GM18505 (cell line): ENCODE measurements at regions not wholly inside any gene's neighbourhood (a gene's known extent, or its start where the extent isn't known, plus 50 kb on each side); places are given as distances from the start of the nearest gene placed in this dataset.
"Not testable (repeated sequence)": the region's sequence is repeated elsewhere in the genome, so short reads cannot be mapped to it uniquely, and the experiment has no call there.

Source experiments
- ATAC-seq: cut with Tn5 transposase; IDR thresholded peaks from one replicate; pipeline ENCODE4 v1.9.1; 2021; ENCODE audit not compliant: unreplicated experiment
- POLR2A ChIP-seq: IDR thresholded peaks from 4 replicates; pipeline ENCODE4 v1.6.1; 2011; ENCODE audit warnings: borderline replicate concordance; ENCODE audit not compliant: insufficient read depth, insufficient read length; ENCODE audit errors: extremely low read depth

DNA sequence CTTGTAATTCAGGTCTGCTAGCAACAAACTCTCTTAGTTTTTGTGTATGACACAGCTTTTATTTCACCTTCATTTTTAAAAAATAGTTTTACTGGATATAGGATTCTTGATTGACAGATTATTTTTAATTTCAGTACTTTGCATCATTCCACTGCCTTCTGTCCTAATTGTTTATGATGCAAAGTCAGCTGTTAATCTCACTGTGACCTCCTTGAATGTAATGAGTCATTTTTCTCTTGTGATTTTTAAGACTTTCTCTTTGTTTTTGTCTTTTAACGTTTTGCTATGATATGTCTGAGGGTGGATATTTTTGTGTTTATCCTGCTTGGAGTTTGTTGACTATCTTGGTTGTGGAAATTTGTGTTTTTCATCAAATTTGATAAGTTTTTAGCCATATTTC is 126.3 kb upstream of the FBXO33 start:
- no peak for TF ChIP-seq POLR2A
- no peak for ATAC-seq

DNA sequence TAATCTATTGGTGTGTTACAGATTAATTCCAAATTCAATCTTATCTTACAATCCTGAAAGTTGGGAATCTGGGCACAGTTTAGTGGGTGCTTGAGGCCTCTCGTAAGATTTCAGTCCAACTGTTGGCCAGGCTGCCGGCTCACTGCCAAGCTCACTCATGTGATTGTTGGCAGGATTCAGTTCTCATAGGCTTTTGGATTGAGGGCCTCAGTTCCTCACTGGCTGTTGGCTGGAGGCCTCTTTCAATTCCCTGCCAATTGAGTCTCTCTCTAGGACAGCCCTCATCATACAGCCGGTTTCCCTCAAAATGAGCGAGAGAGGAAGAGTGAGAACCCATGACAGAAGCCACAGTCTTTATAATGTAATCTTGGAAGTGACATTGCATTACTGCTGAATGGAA is 123.5 kb upstream of the FBXO33 start:
- TF ChIP-seq POLR2A = no peak
- ATAC-seq = no peak

DNA sequence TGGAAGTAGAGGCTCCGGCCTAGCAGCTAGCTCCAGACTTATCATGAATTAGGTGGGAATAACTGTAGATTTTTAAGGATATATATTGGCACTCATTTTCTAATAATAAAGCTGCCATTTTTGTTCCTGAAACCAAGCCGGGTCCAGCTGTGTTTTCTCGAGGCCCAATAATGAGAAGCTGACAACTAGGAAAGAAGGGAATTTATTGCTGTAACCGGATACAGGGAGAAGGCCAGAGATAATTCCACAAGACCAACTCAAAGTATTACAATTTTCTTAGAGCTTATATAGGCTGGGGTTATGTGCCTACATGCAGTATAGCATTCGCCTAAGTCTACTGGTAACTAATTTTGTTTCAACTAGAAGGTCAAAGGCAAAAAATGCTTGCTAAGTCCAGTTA is 122.3 kb upstream of the FBXO33 start:
- TF ChIP-seq POLR2A = no peak
- no peak for ATAC-seq

DNA sequence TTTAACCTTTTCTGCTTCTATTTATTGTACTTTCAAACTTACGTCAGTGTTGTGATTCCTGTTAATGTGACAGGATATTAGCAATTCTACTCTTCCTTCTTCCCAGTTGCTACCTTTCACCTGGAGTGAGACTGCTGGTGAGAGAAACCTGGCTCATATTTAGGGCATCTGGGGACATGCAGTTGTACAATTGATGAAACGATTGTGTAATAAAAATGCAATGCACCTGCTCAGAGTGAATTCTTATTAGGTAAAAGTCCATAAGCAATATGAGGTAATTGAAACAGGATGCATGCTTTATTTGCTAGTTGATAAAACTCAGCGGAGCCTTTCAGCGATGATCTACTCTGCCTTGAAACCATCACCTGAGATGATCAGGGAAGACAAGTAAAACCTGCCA is 116.1 kb upstream of the FBXO33 start:
- TF ChIP-seq POLR2A = no peak
- ATAC-seq = no peak

DNA sequence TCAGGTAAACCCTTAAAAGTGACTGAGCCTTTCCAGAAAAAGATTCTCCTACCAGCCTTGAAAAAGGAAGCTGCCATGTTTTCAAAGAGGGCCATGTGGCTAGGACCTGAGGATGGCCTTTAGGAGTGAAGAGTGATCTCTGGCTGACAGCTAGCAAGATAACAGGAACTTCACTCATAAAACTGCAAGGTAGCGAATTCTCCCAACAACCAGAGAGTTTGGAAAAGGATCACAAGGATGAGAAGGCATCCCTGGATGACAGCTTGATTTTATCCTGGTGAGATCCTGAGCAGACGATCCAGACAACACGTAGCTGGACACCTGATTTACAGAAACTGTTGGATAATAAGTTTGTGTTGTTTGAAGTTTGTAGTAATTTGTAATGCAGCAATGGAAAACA is 115.6 kb upstream of the FBXO33 start:
- no peak for TF ChIP-seq POLR2A
- ATAC-seq = no peak

DNA sequence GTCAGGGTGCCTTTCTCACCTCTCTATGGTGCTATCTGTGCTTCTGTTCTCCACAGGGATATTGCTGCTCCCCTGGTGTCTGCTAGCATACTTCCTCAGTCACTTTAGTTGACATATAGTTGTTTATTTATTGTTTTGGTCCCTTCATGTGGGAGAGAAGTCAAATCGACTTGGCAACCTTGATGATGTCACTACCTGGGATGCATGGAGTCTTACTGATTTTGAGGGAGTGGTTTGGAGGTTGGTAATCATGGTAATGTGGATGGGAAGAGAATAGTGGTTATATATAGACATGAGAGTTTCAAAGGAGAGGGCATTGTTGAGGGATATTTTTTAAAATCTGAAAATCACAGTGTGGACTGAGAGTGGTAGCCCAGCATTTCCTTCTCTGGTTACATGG is 73.6 kb upstream of the FBXO33 start:
- ATAC-seq = no peak
- no peak for TF ChIP-seq POLR2A

DNA sequence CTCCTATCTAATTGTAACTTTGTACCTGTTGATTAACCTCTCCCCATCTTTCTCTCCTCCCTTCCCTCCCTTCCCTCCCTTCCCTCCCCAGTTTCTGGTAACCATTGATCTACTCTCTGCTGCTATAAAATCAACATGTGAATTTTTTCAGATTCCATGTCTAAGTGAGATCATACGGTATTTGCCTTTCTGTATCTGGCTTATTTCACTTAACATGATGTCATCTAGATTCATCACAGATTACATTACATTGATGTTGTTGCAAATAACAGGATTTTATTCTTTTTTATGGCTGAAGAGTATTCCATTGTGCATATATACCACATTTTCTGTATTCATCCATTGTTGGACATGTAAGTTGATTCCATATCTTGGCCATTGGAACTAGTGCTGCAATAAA is 68.0 kb upstream of the FBXO33 start:
- ATAC-seq = no peak
- no peak for TF ChIP-seq POLR2A

DNA sequence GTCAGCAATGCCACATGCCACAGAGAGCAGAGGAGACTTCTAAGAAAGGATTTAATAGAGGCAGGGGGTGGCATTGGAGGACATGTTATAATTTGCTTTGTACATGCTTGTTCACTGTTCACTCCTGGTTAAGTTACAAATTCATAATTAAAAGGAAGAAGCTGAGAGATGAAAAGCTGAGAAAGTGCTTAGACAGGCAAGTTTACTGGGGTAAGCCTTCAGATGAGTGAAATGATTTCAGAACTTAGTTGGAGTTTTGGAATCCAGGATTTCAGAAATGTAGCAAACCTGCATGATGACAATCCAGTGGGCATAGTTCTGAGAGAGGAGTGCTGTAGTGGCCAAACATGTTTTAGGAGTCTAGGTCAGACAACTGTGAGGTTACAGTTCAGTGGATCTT is 67.3 kb upstream of the FBXO33 start:
- no peak for ATAC-seq
- TF ChIP-seq POLR2A = no peak

DNA sequence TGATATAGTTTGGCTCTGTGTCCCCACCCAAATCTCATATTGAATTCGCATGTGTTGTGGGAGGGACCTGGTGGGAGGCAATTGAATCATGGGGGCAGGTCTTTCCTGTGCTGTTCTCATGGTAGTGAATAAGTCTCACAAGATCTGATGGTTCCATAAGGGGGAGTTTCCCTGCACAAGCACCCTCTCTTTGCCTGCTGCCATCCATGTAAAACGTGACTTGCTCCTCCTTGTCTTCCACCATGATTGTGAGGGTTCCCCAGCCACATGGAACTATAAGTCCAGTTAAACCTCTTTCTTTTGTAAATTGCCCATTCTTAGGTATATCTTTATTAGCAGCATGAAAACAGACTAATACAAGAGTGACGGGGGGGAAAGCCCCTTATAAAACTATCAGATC is 65.4 kb upstream of the FBXO33 start:
- not testable (repeated sequence) for ATAC-seq

DNA sequence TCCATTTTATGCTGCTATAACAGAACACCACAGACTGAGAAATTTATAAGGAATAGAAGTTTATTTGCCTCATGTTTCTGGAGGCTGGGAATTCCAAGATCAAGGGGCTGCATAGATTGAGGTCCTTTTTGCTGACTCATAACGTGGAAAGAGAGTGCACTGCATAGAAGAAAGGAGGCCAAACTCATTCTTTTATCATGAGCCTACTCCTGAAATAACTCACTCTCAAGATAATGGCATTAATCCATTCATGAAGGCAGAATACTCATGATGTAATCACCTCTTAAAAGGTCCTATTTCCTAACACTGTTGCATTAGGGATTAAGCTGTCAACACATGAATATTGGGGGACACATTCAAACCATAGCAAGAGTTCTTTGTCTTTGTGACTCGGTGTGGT is 60.0 kb upstream of the FBXO33 start:
- no peak for ATAC-seq

DNA sequence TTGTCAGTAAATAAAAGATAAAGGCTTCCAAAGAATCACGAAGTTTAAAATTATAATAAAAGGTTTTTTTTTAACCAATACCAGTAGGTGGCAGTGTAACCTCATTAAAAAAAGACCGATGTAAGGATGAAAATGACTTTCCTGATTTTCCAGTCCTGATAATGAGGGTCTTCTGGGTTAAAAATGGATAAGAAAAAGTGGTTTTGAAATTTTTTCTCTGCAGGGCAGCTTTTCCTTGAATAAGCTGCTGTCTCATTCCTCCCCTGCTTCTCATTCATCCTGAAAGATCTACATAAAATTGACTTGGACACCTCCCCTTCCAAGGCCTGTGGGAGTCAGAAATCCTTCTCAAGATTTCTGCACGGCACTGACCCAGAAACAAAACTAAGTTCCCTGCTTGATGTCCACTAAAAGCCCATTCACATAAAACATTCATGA is 58.9 kb upstream of the FBXO33 start:
- ATAC-seq = no peak
- TF ChIP-seq POLR2A = no peak

More for the DNA sequence above, 60.0 kb upstream of the FBXO33 start:
- no peak for TF ChIP-seq POLR2A

DNA sequence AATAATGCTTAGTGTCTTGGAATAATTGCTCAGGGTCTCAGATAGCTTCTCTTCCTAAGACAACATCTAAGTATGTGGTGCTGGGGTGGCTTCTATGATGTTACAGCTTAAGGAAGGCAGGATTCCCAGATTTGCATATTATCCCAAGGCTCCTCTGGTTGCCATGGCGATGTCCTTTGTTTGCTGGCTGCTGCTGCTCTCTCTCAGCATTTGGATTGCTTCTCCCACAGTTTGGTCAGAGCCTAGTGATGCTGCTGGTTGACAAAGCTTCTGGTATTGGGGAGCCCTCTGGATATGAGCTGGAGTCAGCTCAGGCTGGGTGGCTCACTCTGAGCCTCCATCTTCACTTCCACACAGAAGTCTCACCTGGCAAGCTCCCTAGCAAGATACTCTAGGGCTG is 56.4 kb upstream of the FBXO33 start:
- ATAC-seq = no peak
- no peak for TF ChIP-seq POLR2A

DNA sequence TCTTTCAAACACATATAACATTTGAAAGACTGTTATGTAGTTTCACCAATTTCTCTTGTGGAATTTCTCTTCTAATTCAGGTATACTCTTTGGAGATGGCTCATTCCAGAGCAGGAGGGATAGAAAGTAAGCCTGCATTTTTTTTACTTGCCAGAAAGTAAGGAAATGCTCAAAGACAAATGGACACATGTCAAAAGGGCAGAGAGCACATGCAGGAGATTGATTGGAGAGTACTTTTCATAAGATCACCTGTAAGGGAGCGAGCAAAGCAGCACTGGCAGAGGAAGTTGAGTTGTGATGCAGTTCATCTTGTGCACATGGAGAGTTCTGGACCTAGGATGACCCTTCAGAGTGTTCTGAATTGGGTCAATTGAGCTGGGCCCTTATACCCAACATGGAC is 51.4 kb upstream of the FBXO33 start:
- no peak for ATAC-seq

More for the DNA sequence above, 51.4 kb upstream of the FBXO33 start:
- no peak for TF ChIP-seq POLR2A
